ENCODE measurements at regions not wholly inside any gene's neighbourhood (a gene's known extent, or its start where the extent isn't known, plus 50 kb on each side); places are given as distances from the start of the nearest gene placed in this dataset.

DNA sequence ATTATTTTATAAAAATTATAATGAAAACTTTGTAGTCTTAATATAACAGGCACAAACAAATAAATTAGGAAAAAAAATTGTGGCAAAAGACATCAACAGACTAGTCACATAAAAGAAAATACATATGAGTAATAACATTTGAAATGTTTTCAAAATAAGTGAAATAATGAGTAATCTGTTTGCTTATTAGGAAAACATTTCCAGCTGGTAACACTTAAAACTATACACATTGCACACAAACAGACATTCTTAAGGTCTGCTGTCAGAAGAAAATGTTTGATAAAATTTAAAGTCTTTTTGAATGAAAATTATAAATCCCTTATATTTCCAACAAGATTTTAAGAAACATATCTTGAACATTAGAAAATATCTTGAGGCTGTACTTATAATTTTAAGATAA, 1326.3 kb upstream of the CADM2 start:
- TF ChIP-seq EP300 (conservative IDR thresholded peaks at IDR 0.05; ENCODE audit: poor library complexity, severe bottlenecking) (no peak), MXI1 (conservative IDR thresholded peaks at IDR 0.05; ENCODE audit: poor library complexity, severe bottlenecking) (no peak), POLR2AphosphoS5 (IDR thresholded peaks at IDR 0.05) (no peak), TAF1 (IDR thresholded peaks at IDR 0.05; ENCODE audit: low read depth) (no peak), EZH2 (IDR thresholded peaks at IDR 0.05; ENCODE audit: borderline replicate concordance, insufficient read depth, low read length, poor library complexity, severe bottlenecking) (no peak)
- TF ChIP-seq, protein P1, sequence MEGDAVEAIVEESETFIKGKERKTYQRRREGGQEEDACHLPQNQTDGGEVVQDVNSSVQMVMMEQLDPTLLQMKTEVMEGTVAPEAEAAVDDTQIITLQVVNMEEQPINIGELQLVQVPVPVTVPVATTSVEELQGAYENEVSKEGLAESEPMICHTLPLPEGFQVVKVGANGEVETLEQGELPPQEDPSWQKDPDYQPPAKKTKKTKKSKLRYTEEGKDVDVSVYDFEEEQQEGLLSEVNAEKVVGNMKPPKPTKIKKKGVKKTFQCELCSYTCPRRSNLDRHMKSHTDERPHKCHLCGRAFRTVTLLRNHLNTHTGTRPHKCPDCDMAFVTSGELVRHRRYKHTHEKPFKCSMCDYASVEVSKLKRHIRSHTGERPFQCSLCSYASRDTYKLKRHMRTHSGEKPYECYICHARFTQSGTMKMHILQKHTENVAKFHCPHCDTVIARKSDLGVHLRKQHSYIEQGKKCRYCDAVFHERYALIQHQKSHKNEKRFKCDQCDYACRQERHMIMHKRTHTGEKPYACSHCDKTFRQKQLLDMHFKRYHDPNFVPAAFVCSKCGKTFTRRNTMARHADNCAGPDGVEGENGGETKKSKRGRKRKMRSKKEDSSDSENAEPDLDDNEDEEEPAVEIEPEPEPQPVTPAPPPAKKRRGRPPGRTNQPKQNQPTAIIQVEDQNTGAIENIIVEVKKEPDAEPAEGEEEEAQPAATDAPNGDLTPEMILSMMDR (IDR thresholded peaks at IDR 0.05; ENCODE audit: poor library complexity, severe bottlenecking), result no peak
